Activated CD8-positive, alpha-beta memory T cell treated with anti-CD3 and anti-CD28 coated beads, Interleukin-2, amount 10 ng/mL, durations not matched to agents 7 days and 5 days (primary cell): ENCODE measurements at regions not wholly inside any gene's neighbourhood (a gene's known extent, or its start where the extent isn't known, plus 50 kb on each side); places are given as distances from the start of the nearest gene placed in this dataset.
A peak's percentile ranks its signal among the peaks of the same experiment; 100 is the strongest.

ENCODE experiments used
- ATAC-seq: fragments of 150-1000 bp; cut with Tn5 transposase; one replicate; pipeline ENCODE4 v1.10.0; 2021; ENCODE audit warnings: moderate library complexity
- CTCF ChIA-PET: fragments of 350-600 bp; sonication (Branson Sonifier 250); formaldehyde crosslinking; loops from one replicate; lab custom pipeline; 2021; ENCODE audit warnings: antibody characterized with exemption; lab: Charles Lee
- DNase-seq: peaks from one replicate; pipeline ENCODE4 v3.0.0-alpha.2; 2020
- H3K27ac Mint-ChIP-seq: one replicate; pipeline ENCODE4 v1.8.0; 2021; ENCODE audit warnings: mild to moderate bottlenecking, mixed read lengths
- H3K27me3 Mint-ChIP-seq: one replicate; pipeline ENCODE4 v1.8.0; 2021; ENCODE audit warnings: mixed read lengths
- H3K36me3 Mint-ChIP-seq: one replicate; pipeline ENCODE4 v1.8.0; 2021; ENCODE audit warnings: mild to moderate bottlenecking, mixed read lengths
- H3K4me1 Mint-ChIP-seq: one replicate; pipeline ENCODE4 v1.8.0; 2021; ENCODE audit warnings: mixed read lengths
- H3K4me3 Mint-ChIP-seq: one replicate; pipeline ENCODE4 v1.8.0; 2021; ENCODE audit warnings: mild to moderate bottlenecking, moderate library complexity, mixed read lengths
- H3K9me3 Mint-ChIP-seq: one replicate; pipeline ENCODE4 v1.8.0; 2022; ENCODE audit warnings: low read depth, mixed read lengths

DNA sequence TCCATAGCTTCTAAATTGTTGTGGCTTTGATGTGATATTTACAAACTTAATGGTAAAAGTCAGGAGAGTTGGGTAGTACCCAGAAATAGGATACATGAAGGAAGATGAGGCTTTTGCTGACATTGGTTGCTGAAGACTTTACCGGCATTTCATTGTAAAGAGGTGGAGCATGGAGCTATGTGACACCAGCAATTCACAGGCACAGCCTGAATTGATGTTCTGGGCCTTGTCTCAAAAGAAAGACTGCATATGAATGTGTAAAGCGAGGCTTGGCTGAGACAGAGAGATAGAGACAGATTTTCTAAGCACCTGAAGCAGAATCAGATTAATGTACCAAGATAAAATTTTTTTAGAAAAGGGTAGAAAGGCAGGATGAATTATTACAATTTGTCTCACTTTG, 864.9 kb upstream of the ID2 start:
- CTCF ChIA-PET, result no interaction called here
- H3K4me3 Mint-ChIP-seq, result no peak overlapping the region
- peaks cover 18% of the 10 kb centered on the region for H3K9me3 Mint-ChIP-seq
- H3K36me3 Mint-ChIP-seq, result peaks cover 18% of the 10 kb centered on the region
- no peak for DNase-seq
- H3K27ac Mint-ChIP-seq, result no peak overlapping the region
- no peaks in the 10 kb centered on the region for H3K4me1 Mint-ChIP-seq
- ATAC-seq, result no peak
- H3K27me3 Mint-ChIP-seq, result no peaks in the 10 kb centered on the region

DNA sequence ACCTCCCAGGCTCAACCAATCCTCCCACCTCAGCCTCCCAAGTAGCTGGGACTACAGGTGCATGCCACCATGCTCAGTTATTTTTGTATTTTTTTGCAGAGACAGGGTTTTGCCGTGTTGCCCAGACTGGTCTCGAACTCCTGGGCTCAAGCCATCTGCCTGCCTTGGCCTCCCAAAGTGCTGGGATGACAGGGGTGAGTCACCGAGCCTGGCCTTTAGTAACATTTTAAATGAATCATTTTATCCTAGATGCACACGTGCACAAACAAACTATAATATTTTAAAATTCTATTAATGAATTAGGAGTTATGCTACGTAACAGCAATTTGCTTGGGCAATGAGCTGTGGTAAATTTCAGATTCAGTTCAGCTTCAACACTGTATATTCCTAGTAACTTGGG, 862.5 kb upstream of the ID2 start:
- peaks cover 11% of the 10 kb centered on the region for H3K9me3 Mint-ChIP-seq
- ATAC-seq (no peak), DNase-seq (no peak)
- peaks cover 15% of the 10 kb centered on the region for H3K36me3 Mint-ChIP-seq
- H3K4me3 Mint-ChIP-seq, result no peak overlapping the region
- H3K27ac Mint-ChIP-seq, result no peak overlapping the region
- H3K27me3 Mint-ChIP-seq, result no peaks in the 10 kb centered on the region
- CTCF ChIA-PET, result no interaction called here
- no peaks in the 10 kb centered on the region for H3K4me1 Mint-ChIP-seq

DNA sequence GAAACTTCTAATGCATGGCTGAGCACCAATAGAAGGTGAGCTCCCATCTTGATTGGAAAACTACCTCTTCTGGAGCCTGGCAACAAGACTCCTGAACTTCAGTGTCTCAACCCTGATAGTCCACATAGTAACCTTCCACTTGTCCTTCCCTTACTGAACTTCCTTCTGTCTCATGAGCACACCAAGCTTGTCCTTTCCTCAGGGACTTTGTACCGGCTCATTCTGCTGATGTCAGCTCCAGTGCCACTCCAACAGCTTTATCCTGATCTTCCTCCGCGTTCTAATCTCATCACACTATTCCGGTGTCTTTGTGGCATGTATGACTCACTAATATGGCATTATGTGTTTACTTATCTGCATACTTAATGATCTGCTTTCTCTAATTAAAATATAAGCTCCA, 862.0 kb upstream of the ID2 start:
- CTCF ChIA-PET, result no interaction called here
- H3K4me1 Mint-ChIP-seq, result no peaks in the 10 kb centered on the region
- H3K9me3 Mint-ChIP-seq, result peaks cover 11% of the 10 kb centered on the region
- H3K27me3 Mint-ChIP-seq, result no peaks in the 10 kb centered on the region
- DNase-seq (no peak), ATAC-seq (no peak)
- H3K36me3 Mint-ChIP-seq, result peaks cover 12% of the 10 kb centered on the region
- no peak overlapping the region for H3K4me3 Mint-ChIP-seq
- no peak overlapping the region for H3K27ac Mint-ChIP-seq

DNA sequence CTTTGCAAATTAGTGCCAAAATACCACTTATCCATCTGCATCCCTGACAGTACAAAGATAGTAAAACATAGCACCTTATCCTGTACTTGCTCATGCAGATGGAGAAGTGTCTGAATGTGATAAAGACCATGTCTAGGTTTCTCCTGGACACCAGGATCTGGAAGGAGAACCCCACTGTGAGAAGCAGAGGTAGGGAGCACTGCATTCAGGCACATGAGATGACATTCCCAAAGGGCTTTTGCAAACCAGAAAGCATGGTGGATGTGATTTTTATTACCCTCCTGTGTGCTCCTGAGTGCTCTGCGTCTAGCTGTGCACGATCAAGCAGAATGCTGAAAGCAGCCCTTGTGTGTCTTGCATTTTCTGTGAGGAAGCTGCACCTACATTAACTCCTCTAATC, 857.6 kb upstream of the ID2 start:
- Mint-ChIP-seq H3K4me3 (no peak overlapping the region), H3K27ac (peak overlapping the region; percentile 7)

DNA sequence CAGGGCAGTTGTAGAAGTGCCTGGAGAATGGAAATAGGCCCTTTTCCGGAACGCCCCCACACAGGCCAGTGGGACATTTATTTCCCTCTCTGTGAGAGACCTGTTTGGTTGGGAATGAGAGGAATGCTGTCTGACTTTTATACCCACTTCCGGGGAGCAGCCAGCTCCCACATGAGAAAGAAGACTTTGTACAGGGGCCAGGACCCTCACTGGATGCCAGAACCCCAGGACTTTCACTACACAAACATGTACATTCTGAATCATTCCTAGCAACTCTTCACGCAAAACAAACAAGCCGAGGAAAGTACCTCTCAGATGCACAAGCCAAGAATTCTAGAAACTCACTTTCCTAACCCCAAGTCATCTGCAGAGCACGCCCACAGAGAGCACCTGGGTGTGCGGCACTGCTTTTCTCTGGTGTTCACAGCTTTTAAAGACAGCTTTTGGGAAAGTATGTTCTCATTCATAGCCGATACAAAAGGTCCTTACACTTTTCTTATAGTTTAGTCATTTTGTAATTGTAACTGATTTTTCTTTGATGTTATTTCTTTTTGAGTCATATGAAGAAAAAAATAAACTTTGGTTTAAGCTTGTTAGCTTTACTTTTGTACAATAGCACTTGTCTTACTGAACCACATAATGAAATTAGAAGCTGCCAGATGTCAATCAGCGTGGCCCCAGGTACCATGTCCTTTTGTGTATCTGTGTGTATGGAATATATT, 856.1 kb upstream of the ID2 start:
- H3K4me1 Mint-ChIP-seq, result peaks cover 20% of the 10 kb centered on the region
- peaks cover 2% of the 10 kb centered on the region for H3K9me3 Mint-ChIP-seq
- ATAC-seq (peak; percentile 80), DNase-seq (peak; percentile 54)
- peak overlapping the region; percentile 47 for H3K27ac Mint-ChIP-seq
- CTCF ChIA-PET, result no interaction called here
- peaks cover 18% of the 10 kb centered on the region for H3K36me3 Mint-ChIP-seq
- no peaks in the 10 kb centered on the region for H3K27me3 Mint-ChIP-seq
- no peak overlapping the region for H3K4me3 Mint-ChIP-seq

More for the DNA sequence above, 857.6 kb upstream of the ID2 start:
- ATAC-seq (no peak), DNase-seq (no peak)
- Mint-ChIP-seq H3K27me3 (no peaks in the 10 kb centered on the region), H3K9me3 (peaks cover 2% of the 10 kb centered on the region), H3K36me3 (peaks cover 12% of the 10 kb centered on the region), H3K4me1 (peaks cover 20% of the 10 kb centered on the region)
- CTCF ChIA-PET, result no interaction called here

DNA sequence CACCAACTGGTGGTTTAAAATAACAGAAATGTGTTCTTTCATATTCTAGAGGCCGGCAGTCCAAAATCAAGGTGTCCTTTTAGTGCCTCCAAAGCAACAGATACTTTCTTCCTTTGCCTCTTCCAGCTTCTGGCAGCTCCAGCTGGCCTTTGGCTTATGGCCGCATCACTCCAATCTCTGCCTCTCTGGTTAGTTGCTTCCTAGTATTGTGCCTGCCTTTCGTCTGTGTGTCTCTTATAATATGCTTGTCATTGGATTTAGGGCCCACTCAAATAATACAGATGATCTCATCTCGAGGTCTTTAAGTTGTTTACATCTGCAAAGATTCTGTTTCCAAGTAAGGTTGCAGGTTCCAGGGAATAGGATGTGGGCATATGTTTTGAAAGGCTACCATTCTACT, 855.2 kb upstream of the ID2 start:
- H3K9me3 Mint-ChIP-seq, result peaks cover 2% of the 10 kb centered on the region
- H3K27me3 Mint-ChIP-seq, result no peaks in the 10 kb centered on the region
- peak overlapping the region; percentile 51 for H3K27ac Mint-ChIP-seq
- no peak overlapping the region for H3K4me3 Mint-ChIP-seq
- peaks cover 22% of the 10 kb centered on the region for H3K4me1 Mint-ChIP-seq
- H3K36me3 Mint-ChIP-seq, result peaks cover 18% of the 10 kb centered on the region
- DNase-seq (no peak), ATAC-seq (no peak)
- CTCF ChIA-PET, result no interaction called here

DNA sequence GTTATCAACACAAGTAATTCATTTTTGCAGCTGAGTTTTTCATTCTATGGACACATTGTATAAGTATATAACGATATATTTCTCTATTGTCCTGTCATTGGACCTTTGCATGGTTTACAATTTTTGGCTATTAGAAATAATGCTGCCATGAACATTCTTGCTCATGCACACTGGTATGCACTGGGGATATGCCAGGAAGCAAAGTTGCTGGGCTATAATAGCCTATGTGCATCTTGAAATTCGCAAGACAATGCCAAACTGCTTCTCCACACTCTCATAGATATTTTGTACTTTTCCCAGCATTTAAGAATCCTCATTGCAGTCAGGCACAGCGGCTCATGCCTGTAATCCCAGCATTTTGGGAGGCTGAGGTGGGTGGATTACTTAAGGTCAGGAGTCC, 852.6 kb upstream of the ID2 start:
- peaks cover 18% of the 10 kb centered on the region for H3K36me3 Mint-ChIP-seq
- peaks cover 22% of the 10 kb centered on the region for H3K4me1 Mint-ChIP-seq
- CTCF ChIA-PET, result no interaction called here
- no peak for ATAC-seq
- peaks cover 2% of the 10 kb centered on the region for H3K9me3 Mint-ChIP-seq
- no peaks in the 10 kb centered on the region for H3K27me3 Mint-ChIP-seq
- no peak overlapping the region for H3K27ac Mint-ChIP-seq
- no peak overlapping the region for H3K4me3 Mint-ChIP-seq
- DNase-seq, result no peak

DNA sequence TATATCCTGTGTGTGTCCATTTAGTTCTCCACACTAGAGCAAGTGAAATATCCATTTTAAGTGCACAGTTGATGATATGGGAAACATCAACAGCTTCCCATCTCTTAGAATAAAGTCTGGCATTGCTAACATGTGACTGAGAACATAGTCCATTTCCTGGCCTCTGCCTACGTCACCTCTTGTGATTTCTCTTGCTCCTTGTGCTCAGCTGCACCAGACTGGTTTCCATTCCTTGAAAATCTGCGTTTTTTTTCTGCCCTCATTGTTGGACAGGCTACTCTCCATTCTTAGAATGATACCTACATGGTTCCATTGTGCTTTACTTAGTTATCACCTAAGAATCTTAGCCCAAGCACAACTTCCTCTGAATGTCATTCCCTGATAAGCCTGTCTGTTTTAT, 851.2 kb upstream of the ID2 start:
- DNase-seq, result no peak
- no peak overlapping the region for H3K4me3 Mint-ChIP-seq
- H3K27ac Mint-ChIP-seq, result no peak overlapping the region
- peaks cover 2% of the 10 kb centered on the region for H3K9me3 Mint-ChIP-seq
- H3K27me3 Mint-ChIP-seq, result no peaks in the 10 kb centered on the region
- H3K4me1 Mint-ChIP-seq, result peaks cover 25% of the 10 kb centered on the region
- no peak for ATAC-seq
- CTCF ChIA-PET, result no interaction called here
- peaks cover 21% of the 10 kb centered on the region for H3K36me3 Mint-ChIP-seq

DNA sequence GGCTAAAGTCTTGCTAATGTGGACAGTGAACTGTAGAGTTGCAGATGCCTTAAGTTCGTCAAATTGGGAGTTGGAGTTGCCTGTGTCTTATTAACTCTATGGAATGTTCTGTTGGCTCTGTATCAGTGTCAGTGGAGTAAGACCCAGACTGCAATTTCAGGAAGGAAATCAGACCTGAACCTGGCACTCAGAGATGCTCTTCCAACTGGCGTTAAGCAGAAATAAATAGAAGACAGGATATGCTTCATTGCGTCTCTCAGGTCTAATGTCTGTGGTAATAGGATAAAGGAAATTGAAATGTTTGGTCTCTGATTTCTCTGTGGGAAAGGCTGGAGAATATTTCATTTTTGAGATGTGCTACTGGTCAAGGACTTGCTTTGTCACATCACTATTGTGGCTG, 846.7 kb upstream of the ID2 start:
- Mint-ChIP-seq H3K36me3 (peaks cover 10% of the 10 kb centered on the region), H3K27me3 (no peaks in the 10 kb centered on the region), H3K9me3 (peaks cover 7% of the 10 kb centered on the region), H3K4me1 (peaks cover 10% of the 10 kb centered on the region), H3K27ac (no peak overlapping the region), H3K4me3 (no peak overlapping the region)
- DNase-seq (no peak), ATAC-seq (no peak)
- CTCF ChIA-PET, result no interaction called here

DNA sequence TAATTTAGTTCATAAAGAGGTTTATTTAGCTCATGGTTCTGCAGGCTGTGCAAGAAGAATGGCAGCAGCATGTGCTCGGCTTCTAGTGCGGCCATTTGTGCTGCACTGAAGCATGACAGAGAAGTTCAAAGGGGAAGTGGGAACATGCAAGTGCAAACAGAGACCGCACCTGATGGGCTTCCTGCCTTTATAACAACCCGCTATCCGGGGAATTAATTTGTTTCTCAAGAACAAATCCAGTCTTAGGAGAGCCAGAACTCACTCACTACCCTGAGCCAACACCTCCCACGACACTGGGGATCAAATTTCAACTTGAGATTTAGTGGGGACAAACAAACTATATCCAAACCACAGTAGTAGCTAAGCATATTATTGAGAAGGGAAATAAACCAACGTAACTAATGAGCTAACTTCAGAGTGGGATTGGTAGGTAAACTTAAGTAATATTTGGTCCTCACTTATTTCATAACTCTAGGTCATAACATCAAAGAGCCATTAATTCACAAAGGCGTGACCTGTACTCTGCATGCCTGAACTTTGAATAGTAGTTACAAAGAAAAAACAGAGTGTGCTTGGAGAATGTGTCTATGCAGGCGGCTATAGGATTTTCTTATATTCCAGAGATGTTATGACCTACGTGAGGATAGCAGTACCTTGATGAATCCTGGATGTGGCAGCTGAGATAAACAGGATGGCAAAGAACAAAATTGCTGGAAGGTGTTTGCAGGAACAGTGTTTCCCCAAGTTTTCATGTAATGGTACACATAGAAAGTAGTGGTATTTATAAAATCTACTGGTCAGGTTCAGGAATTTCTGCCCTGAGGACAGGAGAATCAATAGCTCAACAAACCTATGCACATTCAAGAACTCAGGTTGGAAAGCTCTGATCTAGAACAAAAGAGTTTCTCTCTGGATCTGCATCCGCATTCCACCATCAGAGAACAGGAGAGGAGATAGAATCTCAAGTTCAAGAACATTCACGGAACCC, 845.9 kb upstream of the ID2 start:
- no peaks in the 10 kb centered on the region for H3K27me3 Mint-ChIP-seq
- no peak overlapping the region for H3K4me3 Mint-ChIP-seq
- ATAC-seq, result no peak
- no peak overlapping the region for H3K27ac Mint-ChIP-seq
- CTCF ChIA-PET, result no interaction called here
- H3K36me3 Mint-ChIP-seq, result peaks cover 10% of the 10 kb centered on the region
- DNase-seq, result no peak
- peaks cover 10% of the 10 kb centered on the region for H3K9me3 Mint-ChIP-seq
- H3K4me1 Mint-ChIP-seq, result peaks cover 12% of the 10 kb centered on the region

DNA sequence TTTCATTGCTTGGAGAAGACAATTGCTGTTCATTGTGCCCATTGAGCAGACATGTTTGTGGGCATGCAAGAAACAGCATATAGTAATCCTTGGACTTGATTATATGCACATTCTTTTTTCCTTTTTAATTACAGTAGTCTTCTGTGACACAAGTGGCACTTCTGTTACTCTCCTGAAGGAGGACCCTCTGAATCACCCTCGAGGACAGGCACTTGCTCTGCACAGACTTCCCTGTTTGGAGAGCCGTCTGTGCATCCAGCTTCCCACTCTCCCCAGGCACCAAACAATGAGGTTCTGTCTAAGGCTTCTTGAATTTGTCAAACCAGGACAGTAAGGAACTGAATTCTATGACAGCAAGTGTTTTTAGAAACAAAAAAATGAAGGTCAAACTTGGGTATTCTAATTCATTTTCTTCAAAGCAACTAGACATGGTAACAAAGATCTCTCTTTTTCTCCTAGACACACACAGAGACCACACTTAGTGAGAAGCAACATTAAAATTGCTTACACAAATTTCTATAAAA, 844.6 kb upstream of the ID2 start:
- no peak overlapping the region for H3K4me3 Mint-ChIP-seq
- CTCF ChIA-PET, result no interaction called here
- H3K4me1 Mint-ChIP-seq, result peaks cover 21% of the 10 kb centered on the region
- DNase-seq, result no peak
- peaks cover 13% of the 10 kb centered on the region for H3K36me3 Mint-ChIP-seq
- no peak for ATAC-seq
- no peaks in the 10 kb centered on the region for H3K27me3 Mint-ChIP-seq
- H3K9me3 Mint-ChIP-seq, result peaks cover 12% of the 10 kb centered on the region
- H3K27ac Mint-ChIP-seq, result no peak overlapping the region

DNA sequence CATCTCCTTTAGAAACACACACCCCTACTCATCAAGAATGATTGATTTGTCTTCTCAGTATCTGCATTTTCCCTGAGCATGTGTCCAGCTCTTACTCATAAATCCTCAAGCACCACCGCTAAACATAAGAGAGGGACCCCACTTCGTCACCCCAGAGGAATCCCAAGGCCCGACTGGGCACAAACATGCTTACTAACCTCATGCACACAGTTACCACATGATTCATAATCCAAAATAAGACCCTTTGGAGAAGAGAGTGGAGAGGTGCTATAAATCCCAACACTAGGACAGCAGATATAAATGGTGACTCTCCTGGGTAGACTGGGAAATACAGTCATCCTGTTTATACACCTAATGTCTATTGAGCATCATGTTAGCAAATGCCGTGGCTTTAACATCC, 843.2 kb upstream of the ID2 start:
- CTCF ChIA-PET, result no interaction called here
- no peak for DNase-seq
- Mint-ChIP-seq H3K27ac (no peak overlapping the region), H3K27me3 (no peaks in the 10 kb centered on the region), H3K36me3 (peaks cover 18% of the 10 kb centered on the region), H3K4me3 (no peak overlapping the region), H3K4me1 (peaks cover 31% of the 10 kb centered on the region), H3K9me3 (peaks cover 16% of the 10 kb centered on the region)
- ATAC-seq, result no peak

DNA sequence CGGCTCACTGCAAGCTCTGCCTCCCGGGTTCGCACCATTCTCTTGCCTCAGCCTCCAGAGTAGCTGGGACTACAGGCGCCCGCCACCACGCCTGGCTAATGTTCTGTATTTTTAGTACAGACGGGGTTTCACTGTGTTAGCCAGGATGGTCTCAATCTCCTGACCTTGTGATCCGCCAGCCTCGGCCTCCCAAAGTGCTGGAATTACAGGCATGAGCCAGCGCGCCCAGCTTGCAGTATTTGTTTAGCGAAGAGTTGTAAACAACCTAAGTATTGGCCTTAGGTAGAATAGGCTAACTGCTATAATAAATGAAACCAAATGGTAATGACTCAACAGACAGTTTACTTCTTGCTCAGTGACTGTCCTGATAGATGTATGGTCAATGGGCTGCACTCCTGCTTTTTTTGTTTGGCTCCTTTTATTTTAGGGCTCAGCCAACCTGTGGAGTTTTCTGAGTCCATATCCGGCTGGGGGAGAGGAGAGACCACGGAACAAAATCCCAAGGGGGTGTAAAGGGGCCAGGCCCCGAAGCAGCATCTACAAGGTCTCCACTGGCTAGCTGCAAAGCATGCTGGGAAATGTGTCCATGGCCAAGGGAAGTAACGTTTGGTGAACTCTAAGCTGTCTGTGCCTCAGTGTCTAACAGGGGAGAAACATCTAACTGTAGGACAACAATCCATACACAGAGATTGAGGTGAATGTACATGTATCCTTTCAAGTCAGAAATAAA, 841.0 kb upstream of the ID2 start:
- H3K9me3 Mint-ChIP-seq, result peaks cover 16% of the 10 kb centered on the region
- H3K4me1 Mint-ChIP-seq, result peaks cover 34% of the 10 kb centered on the region
- no peaks in the 10 kb centered on the region for H3K27me3 Mint-ChIP-seq
- no peak overlapping the region for H3K27ac Mint-ChIP-seq
- DNase-seq, result no peak
- peaks cover 18% of the 10 kb centered on the region for H3K36me3 Mint-ChIP-seq
- CTCF ChIA-PET, result no interaction called here
- H3K4me3 Mint-ChIP-seq, result no peak overlapping the region
- no peak for ATAC-seq
